ENCODE measurements at regions not wholly inside any gene's neighbourhood (a gene's known extent, or its start where the extent isn't known, plus 50 kb on each side); places are given as distances from the start of the nearest gene placed in this dataset.

DNA sequence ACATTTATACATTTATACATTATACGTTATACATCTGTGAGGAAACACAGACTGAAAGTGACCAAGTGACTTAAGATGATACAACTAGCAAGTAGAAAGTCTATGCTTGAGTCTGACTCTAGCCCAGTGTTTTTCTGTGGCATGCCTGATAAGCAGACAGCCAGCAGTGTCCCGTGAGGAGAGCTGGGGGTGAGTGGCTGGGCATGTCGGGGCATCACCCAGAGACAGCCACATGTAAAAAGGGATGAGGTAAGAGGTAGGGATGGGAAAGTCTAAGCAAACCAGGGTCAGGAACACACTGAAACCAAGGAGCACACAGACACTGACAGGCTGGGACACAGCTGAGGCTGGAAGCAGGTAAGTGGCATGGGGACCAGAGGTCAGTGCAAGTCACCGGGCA is 333.2 kb downstream of the FOXO1 start:
- TF ChIP-seq, protein P1, sequence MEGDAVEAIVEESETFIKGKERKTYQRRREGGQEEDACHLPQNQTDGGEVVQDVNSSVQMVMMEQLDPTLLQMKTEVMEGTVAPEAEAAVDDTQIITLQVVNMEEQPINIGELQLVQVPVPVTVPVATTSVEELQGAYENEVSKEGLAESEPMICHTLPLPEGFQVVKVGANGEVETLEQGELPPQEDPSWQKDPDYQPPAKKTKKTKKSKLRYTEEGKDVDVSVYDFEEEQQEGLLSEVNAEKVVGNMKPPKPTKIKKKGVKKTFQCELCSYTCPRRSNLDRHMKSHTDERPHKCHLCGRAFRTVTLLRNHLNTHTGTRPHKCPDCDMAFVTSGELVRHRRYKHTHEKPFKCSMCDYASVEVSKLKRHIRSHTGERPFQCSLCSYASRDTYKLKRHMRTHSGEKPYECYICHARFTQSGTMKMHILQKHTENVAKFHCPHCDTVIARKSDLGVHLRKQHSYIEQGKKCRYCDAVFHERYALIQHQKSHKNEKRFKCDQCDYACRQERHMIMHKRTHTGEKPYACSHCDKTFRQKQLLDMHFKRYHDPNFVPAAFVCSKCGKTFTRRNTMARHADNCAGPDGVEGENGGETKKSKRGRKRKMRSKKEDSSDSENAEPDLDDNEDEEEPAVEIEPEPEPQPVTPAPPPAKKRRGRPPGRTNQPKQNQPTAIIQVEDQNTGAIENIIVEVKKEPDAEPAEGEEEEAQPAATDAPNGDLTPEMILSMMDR (IDR thresholded peaks at IDR 0.05) = no peak
- no peak for TF ChIP-seq POLR2A (IDR thresholded peaks at IDR 0.05)

All from right lobe of liver (tissue), 4 donors.